ENCODE measurements at regions not wholly inside any gene's neighbourhood (a gene's known extent, or its start where the extent isn't known, plus 50 kb on each side); places are given as distances from the start of the nearest gene placed in this dataset.

DNA sequence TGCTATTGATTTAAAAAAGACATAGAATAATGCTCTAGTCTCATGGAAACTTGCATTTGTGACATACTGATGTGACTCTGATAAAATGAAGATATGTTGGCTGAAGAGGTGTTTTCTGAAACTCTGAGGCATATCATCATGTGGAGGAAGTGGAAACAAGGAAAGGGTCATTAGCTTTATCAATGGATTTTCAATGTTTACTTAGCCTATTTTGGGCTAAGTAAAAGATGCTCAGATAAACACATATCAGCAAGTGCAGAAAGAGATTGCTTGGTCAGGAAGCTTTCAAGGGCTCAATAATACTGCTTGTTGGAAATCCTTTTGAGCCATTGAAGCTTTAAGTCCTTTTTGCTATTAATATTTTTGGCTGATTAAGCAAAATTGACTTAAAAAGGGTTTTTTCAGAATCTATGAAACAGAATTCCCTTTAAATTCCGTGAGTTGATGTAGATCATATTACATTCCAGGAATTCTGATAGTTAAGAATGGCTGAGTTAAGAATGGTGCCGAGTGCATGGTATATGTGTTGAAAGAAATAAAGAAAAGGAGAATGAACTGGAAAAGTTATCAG, 952.8 kb upstream of the SPRY2 start:
- H3K27ac ChIP-seq (ENCODE audit: low read depth, low read length): no peak overlapping the region
- no peak for DNase-seq
- no peak overlapping the region for H3K27ac Mint-ChIP-seq
- no peaks in the 10 kb centered on the region for H3K4me1 Mint-ChIP-seq
- H3K4me1 ChIP-seq (ENCODE audit: insufficient read depth, low read length): no peaks in the 10 kb centered on the region
- no peaks in the 10 kb centered on the region for H3K36me3 ChIP-seq (ENCODE audit: insufficient read depth, low read length)
- H3K4me3 Mint-ChIP-seq: no peak overlapping the region
- H3K27me3 Mint-ChIP-seq: no peaks in the 10 kb centered on the region
- H3K4me3 ChIP-seq (ENCODE audit: low read length in 2 of 2): no peak overlapping the region
- H3K9me3 Mint-ChIP-seq: peaks cover 0 to 14% (median 3%) of the 10 kb centered on the region in 8 donors
- intact Hi-C loops (cut with micrococcal nuclease): no loop called here
- no peaks in the 10 kb centered on the region for H3K27me3 ChIP-seq (ENCODE audit: insufficient read depth, low read length)
- ChIA-PET POLR2A (ENCODE audit: partially characterized antibody) (no interaction called here), CTCF (ENCODE audit: partially characterized antibody) (no interaction called here)
- no peaks in the 10 kb centered on the region for H3K36me3 Mint-ChIP-seq
- no peaks in the 10 kb centered on the region for H3K9me3 ChIP-seq (ENCODE audit: control insufficient read depth in 1 of 2, low read length in 2 of 2)

GRCh38 chr13:81283561-81283960, 942.6 kb upstream of the SPRY2 start:
- Histone ChIP-seq H3K9me3 (ENCODE audit: control insufficient read depth in 1 of 2, low read length in 2 of 2) (no peaks in the 10 kb centered on the region), H3K36me3 (ENCODE audit: insufficient read depth, low read length) (no peaks in the 10 kb centered on the region), H3K27ac (ENCODE audit: low read depth, low read length) (no peak overlapping the region), H3K4me3 (ENCODE audit: low read length in 2 of 2) (no peak overlapping the region), H3K4me1 (ENCODE audit: insufficient read depth, low read length) (no peaks in the 10 kb centered on the region), H3K27me3 (ENCODE audit: insufficient read depth, low read length) (no peaks in the 10 kb centered on the region)
- DNase-seq: no peak
- ChIA-PET POLR2A (ENCODE audit: partially characterized antibody) (no interaction called here), CTCF (ENCODE audit: partially characterized antibody) (no interaction called here)
- intact Hi-C loops (cut with micrococcal nuclease): no loop called here
- Mint-ChIP-seq H3K9me3 (peaks cover 0 to 17% (median 10%) of the 10 kb centered on the region in 8 donors), H3K4me3 (no peak overlapping the region), H3K4me1 (no peaks in the 10 kb centered on the region), H3K27me3 (no peaks in the 10 kb centered on the region), H3K36me3 (no peaks in the 10 kb centered on the region), H3K27ac (no peak overlapping the region)

DNA sequence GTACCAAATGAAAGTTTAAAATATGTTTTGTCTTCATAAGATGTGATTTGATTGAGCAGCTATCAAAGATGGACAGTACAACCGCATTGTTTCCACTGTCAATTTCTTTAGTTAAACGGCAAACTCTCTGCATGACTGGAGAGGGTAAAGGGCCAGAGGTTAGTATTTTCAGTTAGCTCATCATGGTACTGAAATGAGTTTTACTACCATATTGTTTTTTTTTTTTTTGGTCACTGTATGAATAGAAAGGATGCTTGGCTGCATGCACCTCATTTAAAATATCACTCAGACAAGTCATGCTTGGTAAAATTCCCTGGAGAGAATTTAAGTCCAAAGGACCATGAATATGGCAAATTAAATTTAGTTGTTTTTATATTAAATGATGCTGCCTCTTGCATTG, 942.1 kb upstream of the SPRY2 start:
- H3K9me3 ChIP-seq (ENCODE audit: control insufficient read depth in 1 of 2, low read length in 2 of 2): no peaks in the 10 kb centered on the region
- CTCF ChIA-PET (ENCODE audit: partially characterized antibody): no interaction called here
- H3K4me3 Mint-ChIP-seq: no peak overlapping the region
- H3K4me1 Mint-ChIP-seq: no peaks in the 10 kb centered on the region
- no peak overlapping the region for H3K27ac ChIP-seq (ENCODE audit: low read depth, low read length)
- peaks cover 0 to 19% (median 10%) of the 10 kb centered on the region in 8 donors for H3K9me3 Mint-ChIP-seq
- no peaks in the 10 kb centered on the region for H3K27me3 ChIP-seq (ENCODE audit: insufficient read depth, low read length)
- H3K27me3 Mint-ChIP-seq: no peaks in the 10 kb centered on the region
- no peak overlapping the region for H3K4me3 ChIP-seq (ENCODE audit: low read length in 2 of 2)
- no peak overlapping the region for H3K27ac Mint-ChIP-seq
- no peaks in the 10 kb centered on the region for H3K36me3 ChIP-seq (ENCODE audit: insufficient read depth, low read length)
- intact Hi-C loops (cut with micrococcal nuclease): no loop called here
- no peaks in the 10 kb centered on the region for H3K4me1 ChIP-seq (ENCODE audit: insufficient read depth, low read length)
- no peak for DNase-seq
- no peaks in the 10 kb centered on the region for H3K36me3 Mint-ChIP-seq
- POLR2A ChIA-PET (ENCODE audit: partially characterized antibody): no interaction called here

GRCh38 chr13:81275666-81276258, 934.8 kb upstream of the SPRY2 start:
- CTCF ChIA-PET (ENCODE audit: partially characterized antibody): no interaction called here
- Histone ChIP-seq H3K27me3 (ENCODE audit: insufficient read depth, low read length) (no peaks in the 10 kb centered on the region), H3K36me3 (ENCODE audit: insufficient read depth, low read length) (no peaks in the 10 kb centered on the region), H3K4me3 (ENCODE audit: low read length in 2 of 2) (no peak overlapping the region), H3K4me1 (ENCODE audit: insufficient read depth, low read length) (no peaks in the 10 kb centered on the region), H3K9me3 (ENCODE audit: control insufficient read depth in 1 of 2, low read length in 2 of 2) (no peaks in the 10 kb centered on the region), H3K27ac (ENCODE audit: low read depth, low read length) (no peak overlapping the region)
- peaks cover 2 to 53% (median 22%) of the 10 kb centered on the region in 8 donors for H3K9me3 Mint-ChIP-seq
- H3K36me3 Mint-ChIP-seq: no peaks in the 10 kb centered on the region
- no peak overlapping the region for H3K4me3 Mint-ChIP-seq
- intact Hi-C loops (cut with micrococcal nuclease): no loop called here
- H3K27ac Mint-ChIP-seq: no peak overlapping the region
- POLR2A ChIA-PET (ENCODE audit: partially characterized antibody): no interaction called here
- no peaks in the 10 kb centered on the region for H3K27me3 Mint-ChIP-seq
- no peaks in the 10 kb centered on the region for H3K4me1 Mint-ChIP-seq
- no peak for DNase-seq

GRCh38 chr13:81247711-81248110, 906.8 kb upstream of the SPRY2 start:
- H3K4me3 ChIP-seq (ENCODE audit: low read length in 2 of 2): no peak overlapping the region
- no peak for DNase-seq
- Mint-ChIP-seq H3K27me3 (no peaks in the 10 kb centered on the region), H3K9me3 (peaks cover 0 to 10% (median 3%) of the 10 kb centered on the region in 8 donors), H3K4me3 (no peak overlapping the region), H3K4me1 (no peaks in the 10 kb centered on the region), H3K27ac (no peak overlapping the region), H3K36me3 (no peaks in the 10 kb centered on the region)
- POLR2A ChIA-PET (ENCODE audit: partially characterized antibody): no interaction called here
- intact Hi-C loops (cut with micrococcal nuclease): no loop called here
- H3K36me3 ChIP-seq (ENCODE audit: insufficient read depth, low read length): no peaks in the 10 kb centered on the region
- no peaks in the 10 kb centered on the region for H3K9me3 ChIP-seq (ENCODE audit: control insufficient read depth in 1 of 2, low read length in 2 of 2)
- no peak overlapping the region for H3K27ac ChIP-seq (ENCODE audit: low read depth, low read length)
- H3K4me1 ChIP-seq (ENCODE audit: insufficient read depth, low read length): no peaks in the 10 kb centered on the region
- CTCF ChIA-PET (ENCODE audit: partially characterized antibody): no interaction called here
- no peaks in the 10 kb centered on the region for H3K27me3 ChIP-seq (ENCODE audit: insufficient read depth, low read length)

DNA sequence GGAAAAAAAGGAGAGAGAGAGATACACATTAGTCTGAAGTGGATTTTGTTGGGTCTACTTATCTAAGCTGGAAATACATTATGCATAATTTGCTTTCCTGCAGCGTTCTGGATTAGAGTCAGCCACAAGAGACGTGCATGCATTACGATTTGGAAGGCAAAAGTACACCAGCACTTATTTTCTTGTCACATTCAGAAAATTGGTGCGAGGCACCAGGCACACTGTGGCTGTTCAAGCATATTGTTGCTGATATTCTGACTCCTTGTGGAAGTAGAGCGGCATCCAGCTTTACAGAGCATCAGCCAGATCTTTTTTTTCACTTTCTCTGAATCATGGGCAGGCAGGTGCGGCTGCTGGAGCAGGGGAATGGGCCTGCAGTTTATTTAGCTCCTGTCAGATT, 905.6 kb upstream of the SPRY2 start:
- no peaks in the 10 kb centered on the region for H3K27me3 ChIP-seq (ENCODE audit: insufficient read depth, low read length)
- H3K36me3 Mint-ChIP-seq: no peaks in the 10 kb centered on the region
- H3K4me3 Mint-ChIP-seq: no peak overlapping the region
- peaks cover 0 to 9% (median 3%) of the 10 kb centered on the region in 8 donors for H3K9me3 Mint-ChIP-seq
- no peak overlapping the region for H3K27ac ChIP-seq (ENCODE audit: low read depth, low read length)
- H3K4me3 ChIP-seq (ENCODE audit: low read length in 2 of 2): no peak overlapping the region
- H3K27me3 Mint-ChIP-seq: no peaks in the 10 kb centered on the region
- H3K4me1 Mint-ChIP-seq: no peaks in the 10 kb centered on the region
- H3K27ac Mint-ChIP-seq: no peak overlapping the region
- ChIA-PET POLR2A (ENCODE audit: partially characterized antibody) (no interaction called here), CTCF (ENCODE audit: partially characterized antibody) (no interaction called here)
- no peaks in the 10 kb centered on the region for H3K36me3 ChIP-seq (ENCODE audit: insufficient read depth, low read length)
- DNase-seq: no peak
- H3K9me3 ChIP-seq (ENCODE audit: control insufficient read depth in 1 of 2, low read length in 2 of 2): no peaks in the 10 kb centered on the region
- H3K4me1 ChIP-seq (ENCODE audit: insufficient read depth, low read length): no peaks in the 10 kb centered on the region
- intact Hi-C loops (cut with micrococcal nuclease): no loop called here

GRCh38 chr13:81244011-81244410, 903.1 kb upstream of the SPRY2 start:
- no peak overlapping the region for H3K4me3 ChIP-seq (ENCODE audit: low read length in 2 of 2)
- ChIA-PET POLR2A (ENCODE audit: partially characterized antibody) (no interaction called here), CTCF (ENCODE audit: partially characterized antibody) (no interaction called here)
- DNase-seq: no peak
- H3K4me1 ChIP-seq (ENCODE audit: insufficient read depth, low read length): no peaks in the 10 kb centered on the region
- H3K27ac ChIP-seq (ENCODE audit: low read depth, low read length): no peak overlapping the region
- no peaks in the 10 kb centered on the region for H3K36me3 ChIP-seq (ENCODE audit: insufficient read depth, low read length)
- H3K9me3 Mint-ChIP-seq: peaks cover 0 to 8% (median 1%) of the 10 kb centered on the region in 8 donors
- H3K27me3 ChIP-seq (ENCODE audit: insufficient read depth, low read length): no peaks in the 10 kb centered on the region
- H3K27me3 Mint-ChIP-seq: no peaks in the 10 kb centered on the region
- no peaks in the 10 kb centered on the region for H3K9me3 ChIP-seq (ENCODE audit: control insufficient read depth in 1 of 2, low read length in 2 of 2)
- no peak overlapping the region for H3K27ac Mint-ChIP-seq
- no peaks in the 10 kb centered on the region for H3K36me3 Mint-ChIP-seq
- intact Hi-C loops (cut with micrococcal nuclease): no loop called here
- no peak overlapping the region for H3K4me3 Mint-ChIP-seq
- no peaks in the 10 kb centered on the region for H3K4me1 Mint-ChIP-seq

DNA sequence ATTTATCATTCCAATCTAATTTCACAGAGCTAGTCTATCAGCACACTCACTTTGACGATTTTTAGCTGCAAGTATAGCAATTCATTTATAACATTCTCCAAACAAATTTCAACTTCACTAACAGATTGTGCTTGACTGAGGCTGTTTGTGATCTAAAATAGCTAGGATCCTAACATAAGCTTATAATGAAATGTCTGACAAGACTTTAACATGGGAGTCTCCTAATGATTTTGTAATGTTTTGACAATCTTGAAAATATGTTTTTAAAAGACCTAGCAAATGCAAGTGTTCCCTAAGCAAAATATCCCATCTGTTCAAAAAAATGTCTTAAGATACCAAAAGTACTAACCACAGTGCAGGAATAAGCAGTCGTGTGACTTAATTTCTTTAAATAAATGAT, 889.5 kb upstream of the SPRY2 start:
- no peaks in the 10 kb centered on the region for H3K4me1 Mint-ChIP-seq
- intact Hi-C loops (cut with micrococcal nuclease): no loop called here

More for the DNA sequence above, 889.5 kb upstream of the SPRY2 start:
- no peaks in the 10 kb centered on the region for H3K9me3 ChIP-seq (ENCODE audit: control insufficient read depth in 1 of 2, low read length in 2 of 2)
- no peak overlapping the region for H3K27ac Mint-ChIP-seq
- no peaks in the 10 kb centered on the region for H3K36me3 ChIP-seq (ENCODE audit: insufficient read depth, low read length)
- no peaks in the 10 kb centered on the region for H3K36me3 Mint-ChIP-seq
- H3K27me3 ChIP-seq (ENCODE audit: insufficient read depth, low read length): no peaks in the 10 kb centered on the region
- no peaks in the 10 kb centered on the region for H3K27me3 Mint-ChIP-seq
- no peak overlapping the region for H3K4me3 ChIP-seq (ENCODE audit: low read length in 2 of 2)
- H3K4me3 Mint-ChIP-seq: no peak overlapping the region
- CTCF ChIA-PET (ENCODE audit: partially characterized antibody): no interaction called here
- H3K9me3 Mint-ChIP-seq: peaks cover 0 to 4% (median 2%) of the 10 kb centered on the region in 8 donors
- H3K27ac ChIP-seq (ENCODE audit: low read depth, low read length): no peak overlapping the region
- DNase-seq: no peak
- POLR2A ChIA-PET (ENCODE audit: partially characterized antibody): no interaction called here
- no peaks in the 10 kb centered on the region for H3K4me1 ChIP-seq (ENCODE audit: insufficient read depth, low read length)

Data from CD4-positive, alpha-beta memory T cell (primary cell).